H9 (cell line): ENCODE measurements at regions not wholly inside any gene's neighbourhood (a gene's known extent, or its start where the extent isn't known, plus 50 kb on each side); places are given as distances from the start of the nearest gene placed in this dataset.

Experiments used
- DNase-seq: peaks from one replicate; pipeline ENCODE4 v3.0.0-alpha.2; 2017
- H2AFZ ChIP-seq: one replicate; pipeline ENCODE4 v1.6.1; 2013; ENCODE audit warnings: mild to moderate bottlenecking, low read length, control low read depth, moderate library complexity
- H2AK5ac ChIP-seq: 2 replicates; pipeline ENCODE4 v1.6.1; 2013; ENCODE audit warnings: low read length, control low read depth, mixed read lengths; ENCODE audit not compliant: insufficient read length
- H2BK120ac ChIP-seq: one replicate; pipeline ENCODE4 v1.6.1; 2013; ENCODE audit warnings: low read depth, mild to moderate bottlenecking, low read length, control low read depth, inconsistent platforms; ENCODE audit not compliant: poor library complexity, severe bottlenecking
- H2BK12ac ChIP-seq: 2 replicates; pipeline ENCODE4 v1.6.1; 2013; ENCODE audit warnings: low read length, control low read depth, mixed read lengths, low read depth; ENCODE audit not compliant: insufficient read length
- H2BK15ac ChIP-seq: 2 replicates; pipeline ENCODE4 v1.6.1; 2013; ENCODE audit warnings: low read depth, low read length, control low read depth
- H2BK20ac ChIP-seq: one replicate; pipeline ENCODE4 v1.6.1; 2013; ENCODE audit warnings: low read depth, mild to moderate bottlenecking, low read length, control low read depth, inconsistent platforms; ENCODE audit not compliant: poor library complexity, severe bottlenecking
- H2BK5ac ChIP-seq: 2 replicates; pipeline ENCODE4 v1.6.1; 2013; ENCODE audit warnings: low read length, control low read depth, mixed read lengths; ENCODE audit not compliant: insufficient read length
- H3K14ac ChIP-seq: 2 replicates; pipeline ENCODE4 v1.6.1; 2013; ENCODE audit warnings: low read length, control low read depth; ENCODE audit not compliant: insufficient read depth
- H3K18ac ChIP-seq: 2 replicates; pipeline ENCODE4 v1.6.1; 2013; ENCODE audit warnings: low read depth, mild to moderate bottlenecking, mixed read lengths, low read length, control low read depth; ENCODE audit not compliant: insufficient read length
- H3K23ac ChIP-seq: 2 replicates; pipeline ENCODE4 v1.6.1; 2013; ENCODE audit warnings: low read length, control low read depth, mixed read lengths, low read depth; ENCODE audit not compliant: insufficient read length
- H3K23me2 ChIP-seq: 2 replicates; pipeline ENCODE4 v1.6.1; 2013; ENCODE audit warnings: low read depth, mild to moderate bottlenecking, mixed read lengths, low read length, control low read depth; ENCODE audit not compliant: insufficient read length, poor library complexity, severe bottlenecking
- H3K27ac ChIP-seq: 2 replicates; pipeline ENCODE4 v1.5.1; 2013; ENCODE audit warnings: low read length, control low read depth, mixed read lengths, low read depth; ENCODE audit not compliant: insufficient read length
- H3K27me3 ChIP-seq: 2 replicates; pipeline ENCODE4 v1.6.1; 2013; ENCODE audit warnings: low read length, control low read depth, inconsistent platforms; ENCODE audit not compliant: insufficient read depth
- H3K4ac ChIP-seq: 2 replicates; pipeline ENCODE4 v1.6.1; 2013; ENCODE audit warnings: low read depth, mild to moderate bottlenecking, control low read depth, inconsistent platforms, low read length, moderate library complexity
- H3K4me1 ChIP-seq: 2 replicates; pipeline ENCODE4 v1.6.1; 2013; ENCODE audit warnings: low read length, control low read depth, inconsistent platforms; ENCODE audit not compliant: insufficient read depth
- H3K4me2 ChIP-seq: 2 replicates; pipeline ENCODE4 v1.6.1; 2013; ENCODE audit warnings: low read length, control low read depth, mixed read lengths; ENCODE audit not compliant: insufficient read length, insufficient read depth
- H3K56ac ChIP-seq: 2 replicates; pipeline ENCODE4 v1.6.1; 2013; ENCODE audit warnings: low read depth, mild to moderate bottlenecking, mixed read lengths, low read length, control low read depth; ENCODE audit not compliant: insufficient read length
- H3K79me1 ChIP-seq: 2 replicates; pipeline ENCODE4 v1.6.1; 2013; ENCODE audit warnings: low read depth, mild to moderate bottlenecking, moderate library complexity, low read length, control low read depth, inconsistent platforms; ENCODE audit not compliant: insufficient read depth, poor library complexity, severe bottlenecking
- H3K79me2 ChIP-seq: 2 replicates; pipeline ENCODE4 v1.6.1; 2013; ENCODE audit warnings: low read length, control low read depth, inconsistent platforms; ENCODE audit not compliant: insufficient read depth
- H3K9ac ChIP-seq: 2 replicates; pipeline ENCODE4 v1.6.1; 2013; ENCODE audit warnings: low read length, control low read depth, mixed read lengths; ENCODE audit not compliant: insufficient read length; ENCODE audit errors: extremely low read depth
- H3K9me3 ChIP-seq: one replicate; pipeline ENCODE4 v1.6.1; 2013; ENCODE audit warnings: low read depth, low read length, inconsistent platforms; ENCODE audit not compliant: control insufficient read depth
- H3T11ph ChIP-seq: one replicate; pipeline ENCODE4 v1.6.1; 2013; ENCODE audit warnings: mild to moderate bottlenecking, low read length, control low read depth, inconsistent platforms
- H4K20me1 ChIP-seq: one replicate; pipeline ENCODE4 v1.6.1; 2013; ENCODE audit not compliant: control insufficient read depth, insufficient read length, insufficient read depth
- H4K5ac ChIP-seq: 2 replicates; pipeline ENCODE4 v1.6.1; 2013; ENCODE audit warnings: low read depth, mild to moderate bottlenecking, mixed read lengths, low read length, control low read depth; ENCODE audit not compliant: insufficient read length
- H4K8ac ChIP-seq: replicated peaks from 2 replicates; pipeline ENCODE4 v1.6.1; 2013; ENCODE audit warnings: low read length, control low read depth, mixed read lengths, low read depth; ENCODE audit not compliant: insufficient read length
- H4K91ac ChIP-seq: 2 replicates; pipeline ENCODE4 v1.6.1; 2013; ENCODE audit warnings: low read depth, mild to moderate bottlenecking, moderate library complexity, mixed read lengths, low read length, control low read depth; ENCODE audit not compliant: insufficient read length
- H3K27ac Mint-ChIP-seq, 3 experiments: 2 replicates in 2 of 3; 3 replicates in 1 of 3; pipeline ENCODE4 v1.8.0; 2020 to 2021; ENCODE audit warnings: mixed read lengths in 3 of 3, mild to moderate bottlenecking in 1 of 3, moderate library complexity in 1 of 3
- H3K27me3 Mint-ChIP-seq: 2 replicates; pipeline ENCODE4 v1.8.0; 2021; ENCODE audit warnings: low read depth, mild to moderate bottlenecking, moderate library complexity, mixed read lengths
- H3K36me3 Mint-ChIP-seq, 3 experiments: 2 replicates in 2 of 3; 3 replicates in 1 of 3; pipeline ENCODE4 v1.8.0; 2020 to 2021; ENCODE audit warnings: low read depth in 3 of 3, mixed read lengths in 3 of 3; ENCODE audit not compliant: insufficient read depth in 1 of 3
- H3K4me1 Mint-ChIP-seq, 2 experiments: 2 replicates each; pipeline ENCODE4 v1.8.0; 2020; ENCODE audit warnings: mixed read lengths in 2 of 2
- H3K4me3 Mint-ChIP-seq, 2 experiments: 2 replicates in 1 of 2; 3 replicates in 1 of 2; pipeline ENCODE4 v1.8.0; 2020 to 2021; ENCODE audit warnings: mild to moderate bottlenecking in 2 of 2, mixed read lengths in 2 of 2, moderate library complexity in 1 of 2
- H3K9me3 Mint-ChIP-seq, 2 experiments: 2 replicates in 1 of 2; 3 replicates in 1 of 2; pipeline ENCODE4 v1.8.0; 2020; ENCODE audit warnings: mild to moderate bottlenecking in 2 of 2, mixed read lengths in 2 of 2, moderate library complexity in 1 of 2
- WGBS: extraction: QIAGEN DNeasy Blood & Tissue Kit; methylation state at CpG from one replicate; pipeline ENCODE4 v1.1.7; 2013; ENCODE audit warnings: missing lambda C conversion rate, low lambda C conversion rate, mixed read lengths; ENCODE audit not compliant: insufficient read length; ENCODE audit errors: extremely low coverage; 5-methylcytosine and 5-hydroxymethylcytosine counted together
- TF ChIP-seq, protein P1 (sequence below): fragments of 200-600 bp; sonication (generic); conservative IDR thresholded peaks from 3 replicates; pipeline ENCODE4 v1.8.0; 2021; ENCODE audit warnings: antibody characterized with exemption, mild to moderate bottlenecking

DNA sequence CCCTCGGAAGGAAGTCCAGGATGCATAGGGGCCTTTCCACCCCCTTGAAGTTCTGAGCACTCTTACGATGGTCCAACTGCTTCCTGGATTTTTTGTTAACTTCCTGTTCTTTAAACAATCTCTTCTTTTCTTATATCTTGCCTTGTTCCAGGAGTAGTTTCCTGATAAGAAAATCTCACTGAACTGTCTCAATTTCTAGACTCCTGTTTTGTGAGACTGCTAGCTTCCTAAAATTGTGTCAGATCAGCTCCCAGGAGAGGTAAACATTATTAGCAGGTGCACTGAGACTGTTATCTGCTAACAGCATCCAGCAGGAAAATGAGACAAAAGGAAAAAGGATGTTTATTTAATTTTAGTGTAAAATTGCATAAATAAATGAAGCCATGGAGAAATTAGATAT lies 106.2 kb upstream of the PITRM1 start:
- Histone ChIP-seq H4K20me1 (no peaks in the 10 kb centered on the region), H4K5ac (no peak overlapping the region), H3T11ph (no peak overlapping the region), H3K79me1 (no peaks in the 10 kb centered on the region), H3K9me3 (no peaks in the 10 kb centered on the region), H2BK20ac (no peak overlapping the region), H3K23ac (no peak overlapping the region), H3K79me2 (no peaks in the 10 kb centered on the region), H2BK15ac (no peak overlapping the region), H3K23me2 (no peaks in the 10 kb centered on the region), H3K27me3 (no peaks in the 10 kb centered on the region), H2BK120ac (no peak overlapping the region), H3K14ac (no peak overlapping the region), H4K91ac (no peak overlapping the region), H3K9ac (no peak overlapping the region), H3K27ac (no peak overlapping the region), H3K4me2 (no peak overlapping the region), H3K4me1 (no peaks in the 10 kb centered on the region; the same call in 1 of the 2 replicates), H2BK5ac (no peak overlapping the region), H3K18ac (no peak overlapping the region), H2AK5ac (no peak overlapping the region), H2AFZ (no peak overlapping the region), H3K4ac (no peak overlapping the region), H3K56ac (no peak overlapping the region), H4K8ac (no peak overlapping the region), H2BK12ac (no peak overlapping the region)
- Mint-ChIP-seq H3K36me3 (peaks cover 0 to 21% (median 0%) of the 10 kb centered on the region in 3 experiments; a peak in 5 of 7 replicates), H3K9me3 (peaks cover 5 to 7% of the 10 kb centered on the region in 2 experiments; a peak in 4 of 5 replicates), H3K4me1 (peaks cover 19 to 26% of the 10 kb centered on the region in 2 experiments), H3K27ac (no peak overlapping the region), H3K27me3 (peaks cover 10% of the 10 kb centered on the region), H3K4me3 (no peak overlapping the region)
- no peak for DNase-seq
- TF ChIP-seq, protein P1, sequence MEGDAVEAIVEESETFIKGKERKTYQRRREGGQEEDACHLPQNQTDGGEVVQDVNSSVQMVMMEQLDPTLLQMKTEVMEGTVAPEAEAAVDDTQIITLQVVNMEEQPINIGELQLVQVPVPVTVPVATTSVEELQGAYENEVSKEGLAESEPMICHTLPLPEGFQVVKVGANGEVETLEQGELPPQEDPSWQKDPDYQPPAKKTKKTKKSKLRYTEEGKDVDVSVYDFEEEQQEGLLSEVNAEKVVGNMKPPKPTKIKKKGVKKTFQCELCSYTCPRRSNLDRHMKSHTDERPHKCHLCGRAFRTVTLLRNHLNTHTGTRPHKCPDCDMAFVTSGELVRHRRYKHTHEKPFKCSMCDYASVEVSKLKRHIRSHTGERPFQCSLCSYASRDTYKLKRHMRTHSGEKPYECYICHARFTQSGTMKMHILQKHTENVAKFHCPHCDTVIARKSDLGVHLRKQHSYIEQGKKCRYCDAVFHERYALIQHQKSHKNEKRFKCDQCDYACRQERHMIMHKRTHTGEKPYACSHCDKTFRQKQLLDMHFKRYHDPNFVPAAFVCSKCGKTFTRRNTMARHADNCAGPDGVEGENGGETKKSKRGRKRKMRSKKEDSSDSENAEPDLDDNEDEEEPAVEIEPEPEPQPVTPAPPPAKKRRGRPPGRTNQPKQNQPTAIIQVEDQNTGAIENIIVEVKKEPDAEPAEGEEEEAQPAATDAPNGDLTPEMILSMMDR: no peak
- no CpG with 5 or more reads among the region's 2 CpGs for WGBS
